ENCODE measurements at regions not wholly inside any gene's neighbourhood (a gene's known extent, or its start where the extent isn't known, plus 50 kb on each side); places are given as distances from the start of the nearest gene placed in this dataset.
"Not testable (repeated sequence)": the region's sequence is repeated elsewhere in the genome, so short reads cannot be mapped to it uniquely, and the experiment has no call there.

- Histone ChIP-seq H3K27ac (no peak overlapping the region), H3K9me3 (no peaks in the 10 kb centered on the region), H3K4me3 (no peak overlapping the region), H3K36me3 (no peaks in the 10 kb centered on the region), H3K27me3 (no peaks in the 10 kb centered on the region), H3K4me1 (no peaks in the 10 kb centered on the region)
- no peak for TF ChIP-seq POLR2A (IDR thresholded peaks at IDR 0.05)
- TF ChIP-seq CTCF (IDR thresholded peaks at IDR 0.05) = no peak
- intact Hi-C loops (cut with DNase I; ENCODE audit: low total_unique reads) = no loop called here
- no peak for DNase-seq
Measured at GRCh38 chr7:142563470-142563869, 185.8 kb upstream of the PRSS1 start.

GRCh38 chr7:142562688-142563087 lies 186.6 kb upstream of the PRSS1 start:
- Histone ChIP-seq H3K4me1 (no peaks in the 10 kb centered on the region), H3K9me3 (no peaks in the 10 kb centered on the region), H3K27ac (no peak overlapping the region), H3K27me3 (no peaks in the 10 kb centered on the region), H3K4me3 (no peak overlapping the region), H3K36me3 (no peaks in the 10 kb centered on the region)
- TF ChIP-seq POLR2A (IDR thresholded peaks at IDR 0.05) (no peak), CTCF (IDR thresholded peaks at IDR 0.05) (no peak)
- intact Hi-C loops (cut with DNase I; ENCODE audit: low total_unique reads) = no loop called here
- no peak for DNase-seq

GRCh38 chr7:142561396-142561795 lies 187.9 kb upstream of the PRSS1 start:
- intact Hi-C loops (cut with DNase I; ENCODE audit: low total_unique reads); H3K27me3 ChIP-seq; H3K4me1 ChIP-seq; H3K4me3 ChIP-seq; DNase-seq; H3K9me3 ChIP-seq; H3K27ac ChIP-seq; H3K36me3 ChIP-seq: not testable (repeated sequence)

GRCh38 chr7:142560770-142561169 lies 188.5 kb upstream of the PRSS1 start:
- DNase-seq, H3K9me3 ChIP-seq: not testable (repeated sequence)

GRCh38 chr7:142560166-142560565 lies 189.1 kb upstream of the PRSS1 start:
- Histone ChIP-seq H3K4me1 (no peaks in the 10 kb centered on the region), H3K27ac (no peak overlapping the region), H3K27me3 (no peaks in the 10 kb centered on the region), H3K9me3 (no peaks in the 10 kb centered on the region), H3K36me3 (no peaks in the 10 kb centered on the region), H3K4me3 (no peak overlapping the region)
- intact Hi-C loops (cut with DNase I; ENCODE audit: low total_unique reads) = no loop called here
- DNase-seq = no peak
- no peak for TF ChIP-seq CTCF (IDR thresholded peaks at IDR 0.05)
- no peak for TF ChIP-seq POLR2A (IDR thresholded peaks at IDR 0.05)

More at GRCh38 chr7:142560770-142561169, 188.5 kb upstream of the PRSS1 start:
- H3K4me1 ChIP-seq; intact Hi-C loops (cut with DNase I; ENCODE audit: low total_unique reads); H3K27ac ChIP-seq; H3K36me3 ChIP-seq; H3K4me3 ChIP-seq; H3K27me3 ChIP-seq: not testable (repeated sequence)

GRCh38 chr7:142557971-142558582 lies 191.2 kb upstream of the PRSS1 start:
- no peaks in the 10 kb centered on the region for H3K4me1 ChIP-seq
- TF ChIP-seq CTCF (IDR thresholded peaks at IDR 0.05) = no peak
- TF ChIP-seq POLR2A (IDR thresholded peaks at IDR 0.05) = no peak
- intact Hi-C loops (cut with DNase I; ENCODE audit: low total_unique reads) = no loop called here

More at GRCh38 chr7:142557971-142558582, 191.2 kb upstream of the PRSS1 start:
- no peaks in the 10 kb centered on the region for H3K36me3 ChIP-seq
- H3K27ac ChIP-seq = no peak overlapping the region
- no peak for DNase-seq
- H3K9me3 ChIP-seq = no peaks in the 10 kb centered on the region
- H3K4me3 ChIP-seq = no peak overlapping the region
- no peaks in the 10 kb centered on the region for H3K27me3 ChIP-seq
